ENCODE measurements at regions not wholly inside any gene's neighbourhood (a gene's known extent, or its start where the extent isn't known, plus 50 kb on each side); places are given as distances from the start of the nearest gene placed in this dataset.

DNA sequence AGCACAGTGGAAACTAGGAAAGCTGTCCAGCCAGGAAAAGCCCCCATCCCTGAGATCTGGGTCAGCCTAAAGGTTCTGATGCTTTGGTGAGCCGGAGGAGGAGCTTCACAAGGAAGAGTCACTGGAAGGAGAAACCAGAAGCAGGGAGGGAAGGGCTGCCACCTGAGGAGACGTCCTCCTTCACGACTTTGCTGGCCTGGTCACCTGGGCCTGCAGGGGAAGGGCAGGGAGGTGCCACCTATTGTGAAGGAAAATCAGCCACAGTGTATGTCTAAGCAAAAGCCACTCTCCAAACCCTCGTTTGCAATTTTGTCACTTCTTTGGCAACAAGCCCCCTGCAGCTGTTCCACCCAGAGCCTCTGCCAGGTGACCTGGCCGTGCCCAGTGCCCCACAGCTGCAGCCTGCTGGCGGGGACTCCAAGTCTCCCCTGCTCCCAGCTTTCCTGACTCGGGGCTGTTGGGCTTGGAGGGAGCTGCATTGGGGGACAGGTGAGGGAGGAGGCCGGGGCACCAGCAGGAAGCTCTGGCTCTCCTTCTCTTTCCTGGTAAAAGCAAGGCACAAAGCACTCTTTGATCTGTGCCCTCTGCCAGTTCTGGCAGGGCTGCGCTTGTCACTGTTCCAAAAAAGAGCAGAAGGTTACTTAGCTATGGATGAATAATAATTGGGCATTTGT, 120.9 kb upstream of the BCL2L14 start:
- TF ChIP-seq TAF1 (IDR thresholded peaks at IDR 0.05; ENCODE audit: low read depth) (no peak), CEBPB (IDR thresholded peaks at IDR 0.05) (no peak), EGR1 (IDR thresholded peaks at IDR 0.05) (no peak)
